ENCODE measurements at regions not wholly inside any gene's neighbourhood (a gene's known extent, or its start where the extent isn't known, plus 50 kb on each side); places are given as distances from the start of the nearest gene placed in this dataset.

- H3K79me1 ChIP-seq (ENCODE audit: low read depth, low read length) = no peaks in the 10 kb centered on the region
- no peak overlapping the region for H2AK5ac ChIP-seq (ENCODE audit: low read depth, low read length)
- no peak overlapping the region for H2BK5ac ChIP-seq (ENCODE audit: low read depth, low read length)
- no peak overlapping the region for H4K8ac ChIP-seq (ENCODE audit: extremely low read depth, insufficient read depth, low read length)
- no peak overlapping the region for H3K4ac ChIP-seq (replicated peaks; ENCODE audit: insufficient read length, low read depth, low read length)
- H3K36me3 ChIP-seq (ENCODE audit: control insufficient read depth in 2 of 4, insufficient read depth in 4 of 4, low read length in 3 of 4) = no peaks in the 10 kb centered on the region
- no peak overlapping the region for H3K23ac ChIP-seq (ENCODE audit: insufficient read length)
- H2BK12ac ChIP-seq (ENCODE audit: low read depth, low read length) = no peak overlapping the region
- no peak overlapping the region for H4K91ac ChIP-seq (replicated peaks; ENCODE audit: insufficient read length, low read length)
- H4K5ac ChIP-seq (ENCODE audit: insufficient read length, low read depth, low read length) = no peak overlapping the region
- no peak overlapping the region for H2AFZ ChIP-seq (ENCODE audit: low read length)
- no peak overlapping the region for H2BK120ac ChIP-seq (replicated peaks; ENCODE audit: low read depth, low read length)
- H3K4me3 ChIP-seq (ENCODE audit: extremely low read depth in 1 of 4, insufficient read depth in 2 of 4, low read depth in 3 of 4, low read length in 4 of 4) = no peak overlapping the region
- ChIA-PET CTCF (ENCODE audit: partially characterized antibody) (no interaction called here), POLR2A (ENCODE audit: partially characterized antibody) (no interaction called here)
- 0 out of 7 replicates have a peak, but pooled peaks cover 0 to 4% (median 0%) of the 10 kb centered on the region in 4 experiments for H3K4me1 ChIP-seq (replicated peaks in 1 of 4; ENCODE audit: control insufficient read depth in 3 of 4, insufficient read depth in 4 of 4, low read length in 3 of 4)
- WGBS, 2 experiments (ENCODE audit: extremely low coverage in 1 of 2, insufficient coverage in 1 of 2, insufficient read length in 1 of 2, insufficient replicate concordance in 2 of 2, low coverage in 1 of 2, low lambda C conversion rate in 2 of 2, missing lambda C conversion rate in 1 of 2) = 100% methylated on average over 2 of the region's 2 CpGs; no CpG with 5 or more reads in 1 of the 2 experiments
- no peaks in the 10 kb centered on the region for H3K23me2 ChIP-seq (ENCODE audit: low read depth, low read length)
- H3K9me3 ChIP-seq (ENCODE audit: insufficient read depth in 2 of 2, low read depth in 1 of 2, low read length in 1 of 2) = no peaks in the 10 kb centered on the region
- H3K18ac ChIP-seq (ENCODE audit: extremely low read depth, low read length) = no peak overlapping the region
- H3K9ac ChIP-seq (replicated peaks in 1 of 4; ENCODE audit: extremely low read depth in 1 of 4, low read depth in 3 of 4, low read length in 3 of 4) = no peak overlapping the region
- H3K79me2 ChIP-seq (ENCODE audit: control insufficient read depth in 1 of 2, insufficient read depth in 2 of 2, low read length in 2 of 2) = no peaks in the 10 kb centered on the region
- DNase-seq (ENCODE audit: low read depth in 1 of 2, low spot score in 2 of 2) (no peak), FAIRE-seq (no peak)
- no peak overlapping the region for H3K56ac ChIP-seq (replicated peaks; ENCODE audit: insufficient read length, low read depth, low read length)
- H2BK15ac ChIP-seq (ENCODE audit: low read length) = no peak overlapping the region
- no peak overlapping the region for H3K14ac ChIP-seq (ENCODE audit: insufficient read length)
- H2BK20ac ChIP-seq (ENCODE audit: low read length) = no peak overlapping the region
- H4K20me1 ChIP-seq (replicated peaks in 1 of 2; ENCODE audit: control insufficient read depth in 1 of 2, insufficient read depth in 2 of 2, low read length in 2 of 2) = no peaks in the 10 kb centered on the region
- H3K4me2 ChIP-seq (ENCODE audit: insufficient read depth in 1 of 2, low read depth in 2 of 2, low read length in 2 of 2) = no peak overlapping the region
- H3K27me3 ChIP-seq (replicated peaks in 1 of 4; ENCODE audit: control insufficient read depth in 3 of 4, extremely low read depth in 1 of 4, insufficient read depth in 3 of 4, low read length in 3 of 4) = no peaks in the 10 kb centered on the region
- H3K27ac ChIP-seq (ENCODE audit: low read depth, low read length) = no peak overlapping the region
- TF ChIP-seq TEAD4 (IDR thresholded peaks at IDR 0.05; ENCODE audit: low read depth, low read length) = no peak
- TF ChIP-seq ATF2 (IDR thresholded peaks at IDR 0.05; ENCODE audit: low read length) = no peak
- no peak for TF ChIP-seq POLR2AphosphoS5 (IDR thresholded peaks at IDR 0.05; ENCODE audit: low read depth, low read length)
- no peak for TF ChIP-seq POU5F1 (IDR thresholded peaks at IDR 0.05; ENCODE audit: low read depth, low read length)
- no peak for TF ChIP-seq CBX5 (IDR thresholded peaks at IDR 0.05; ENCODE audit: low read depth, low read length)
- TF ChIP-seq BCL11A (IDR thresholded peaks at IDR 0.05; ENCODE audit: low read depth in 2 of 2, low read length in 2 of 2) = no peak
- no peak for TF ChIP-seq RFX5 (IDR thresholded peaks at IDR 0.05; ENCODE audit: borderline replicate concordance, low read depth, low read length)
- no peak for TF ChIP-seq JUND (IDR thresholded peaks at IDR 0.05; ENCODE audit: low read length)
- TF ChIP-seq SUZ12 (IDR thresholded peaks at IDR 0.05; ENCODE audit: low read length) = no peak
- no peak for TF ChIP-seq BRCA1 (IDR thresholded peaks at IDR 0.05; ENCODE audit: low read depth, low read length)
- TF ChIP-seq KDM1A (IDR thresholded peaks at IDR 0.05; ENCODE audit: borderline replicate concordance, low read length) = no peak
- no peak for TF ChIP-seq MAX (IDR thresholded peaks at IDR 0.05)
- TF ChIP-seq BACH1 (IDR thresholded peaks at IDR 0.05; ENCODE audit: low read length) = no peak
Measured at GRCh38 chr2:116340690-116341089, 1473.8 kb upstream of the DDX18 start.

Measured in H1 (cell line).